ENCODE measurements at regions not wholly inside any gene's neighbourhood (a gene's known extent, or its start where the extent isn't known, plus 50 kb on each side); places are given as distances from the start of the nearest gene placed in this dataset.

DNA sequence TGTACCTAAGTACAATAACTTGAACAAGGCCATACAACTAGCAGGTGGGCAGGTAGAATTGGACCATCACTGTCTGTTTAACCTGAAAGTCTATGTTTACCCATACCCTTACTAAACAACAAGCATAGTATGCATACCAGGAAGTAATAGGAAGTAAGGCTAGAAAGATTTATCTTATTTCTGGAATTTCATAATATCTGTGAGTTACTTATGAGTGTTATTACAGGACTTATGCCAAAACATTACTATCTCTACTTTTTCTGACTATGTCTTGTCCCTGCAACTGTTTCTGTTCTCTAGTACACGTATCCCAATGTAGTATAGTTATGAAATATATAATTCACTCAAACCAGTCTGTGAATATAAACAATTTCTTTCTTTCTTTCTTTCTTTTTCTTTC lies 1400.8 kb upstream of the TENM4 start:
- H3K9me2 ChIP-seq (replicated peaks; ENCODE audit: control insufficient read depth, low read length): no peaks in the 10 kb centered on the region
- no peak overlapping the region for H3K4me2 ChIP-seq (ENCODE audit: low read length)
- no peak overlapping the region for H3K27ac ChIP-seq (ENCODE audit: low read depth, low read length)
- H3F3A ChIP-seq (ENCODE audit: control insufficient read depth, insufficient read depth): no peaks in the 10 kb centered on the region
- H3K4me3 ChIP-seq (ENCODE audit: low read length): no peak overlapping the region
- no peaks in the 10 kb centered on the region for H3K4me1 ChIP-seq (ENCODE audit: control insufficient read depth, low read length)
- H3K79me2 ChIP-seq (ENCODE audit: control insufficient read depth, low read length): no peaks in the 10 kb centered on the region
- H3K36me3 ChIP-seq (ENCODE audit: control insufficient read depth, low read length): no peaks in the 10 kb centered on the region
- H4K20me1 ChIP-seq (ENCODE audit: control insufficient read depth, insufficient read depth, low read depth, low read length): no peaks in the 10 kb centered on the region
- TF ChIP-seq, protein P1, sequence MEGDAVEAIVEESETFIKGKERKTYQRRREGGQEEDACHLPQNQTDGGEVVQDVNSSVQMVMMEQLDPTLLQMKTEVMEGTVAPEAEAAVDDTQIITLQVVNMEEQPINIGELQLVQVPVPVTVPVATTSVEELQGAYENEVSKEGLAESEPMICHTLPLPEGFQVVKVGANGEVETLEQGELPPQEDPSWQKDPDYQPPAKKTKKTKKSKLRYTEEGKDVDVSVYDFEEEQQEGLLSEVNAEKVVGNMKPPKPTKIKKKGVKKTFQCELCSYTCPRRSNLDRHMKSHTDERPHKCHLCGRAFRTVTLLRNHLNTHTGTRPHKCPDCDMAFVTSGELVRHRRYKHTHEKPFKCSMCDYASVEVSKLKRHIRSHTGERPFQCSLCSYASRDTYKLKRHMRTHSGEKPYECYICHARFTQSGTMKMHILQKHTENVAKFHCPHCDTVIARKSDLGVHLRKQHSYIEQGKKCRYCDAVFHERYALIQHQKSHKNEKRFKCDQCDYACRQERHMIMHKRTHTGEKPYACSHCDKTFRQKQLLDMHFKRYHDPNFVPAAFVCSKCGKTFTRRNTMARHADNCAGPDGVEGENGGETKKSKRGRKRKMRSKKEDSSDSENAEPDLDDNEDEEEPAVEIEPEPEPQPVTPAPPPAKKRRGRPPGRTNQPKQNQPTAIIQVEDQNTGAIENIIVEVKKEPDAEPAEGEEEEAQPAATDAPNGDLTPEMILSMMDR (IDR thresholded peaks at IDR 0.05; ENCODE audit: low read depth, low read length, poor library complexity, severe bottlenecking): no peak
- TF ChIP-seq EZH2phosphoT487 (IDR thresholded peaks at IDR 0.05; ENCODE audit: borderline replicate concordance, low read length): no peak
- no peaks in the 10 kb centered on the region; the same call in 1 of the 2 replicates for H3K9me3 ChIP-seq (ENCODE audit: control insufficient read depth, insufficient read depth, low read length)
- H3K27me3 ChIP-seq (ENCODE audit: control insufficient read depth, low read length): no peaks in the 10 kb centered on the region

DNA sequence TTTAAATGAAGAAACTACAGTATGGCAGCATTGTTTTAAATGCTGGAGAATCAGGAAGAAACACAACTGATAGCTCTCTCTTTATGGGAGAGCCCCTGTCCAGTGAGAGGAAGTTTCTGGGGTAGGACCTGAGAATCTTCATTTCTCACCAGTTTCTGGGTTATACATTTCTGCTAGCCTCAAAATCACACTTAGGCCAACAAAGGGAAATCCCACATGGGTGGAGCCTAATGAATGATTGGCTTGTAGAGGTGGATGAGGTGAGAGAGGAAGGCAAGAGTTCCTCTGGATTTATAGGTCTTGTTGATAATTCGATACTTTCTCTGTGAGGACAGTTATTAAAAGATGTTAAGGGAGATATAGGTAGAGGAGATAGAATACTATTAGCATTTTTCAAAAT lies 1397.3 kb upstream of the TENM4 start:
- Histone ChIP-seq H3K4me2 (ENCODE audit: low read length) (no peak overlapping the region), H3K9me2 (replicated peaks; ENCODE audit: control insufficient read depth, low read length) (no peaks in the 10 kb centered on the region)
- TF ChIP-seq EZH2phosphoT487 (IDR thresholded peaks at IDR 0.05; ENCODE audit: borderline replicate concordance, low read length): no peak
- TF ChIP-seq, protein P1 (IDR thresholded peaks at IDR 0.05; ENCODE audit: low read depth, low read length, poor library complexity, severe bottlenecking): no peak

DNA sequence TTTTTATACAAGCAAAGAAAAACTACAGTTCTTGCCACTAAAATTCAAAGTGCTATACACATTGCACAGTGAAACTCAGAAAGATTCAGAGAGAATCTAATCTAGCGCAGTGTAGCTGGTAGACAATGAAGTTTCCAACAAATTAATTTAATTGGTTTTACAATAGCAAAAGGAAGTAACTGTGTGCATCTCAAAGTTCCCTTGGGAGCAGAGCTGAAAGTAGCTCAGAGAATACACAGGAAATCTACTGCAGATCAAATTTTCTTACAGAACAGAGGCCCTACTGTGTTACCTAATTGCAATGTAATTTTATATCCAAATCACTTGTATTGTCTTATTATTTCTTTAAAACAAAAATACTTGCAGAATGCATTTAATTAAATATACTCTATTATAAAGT lies 1396.2 kb upstream of the TENM4 start:
- no peak for TF ChIP-seq EZH2phosphoT487 (IDR thresholded peaks at IDR 0.05; ENCODE audit: borderline replicate concordance, low read length)
- TF ChIP-seq, protein P1 (IDR thresholded peaks at IDR 0.05; ENCODE audit: low read depth, low read length, poor library complexity, severe bottlenecking): no peak
- no peaks in the 10 kb centered on the region for H3K27me3 ChIP-seq (ENCODE audit: control insufficient read depth, low read length)

More for the DNA sequence above, 1397.3 kb upstream of the TENM4 start:
- Histone ChIP-seq H3K36me3 (ENCODE audit: control insufficient read depth, low read length) (no peaks in the 10 kb centered on the region), H3K27ac (ENCODE audit: low read depth, low read length) (no peak overlapping the region), H3F3A (ENCODE audit: control insufficient read depth, insufficient read depth) (no peaks in the 10 kb centered on the region), H3K4me3 (ENCODE audit: low read length) (no peak overlapping the region), H3K9me3 (ENCODE audit: control insufficient read depth, insufficient read depth, low read length) (no peaks in the 10 kb centered on the region), H3K4me1 (ENCODE audit: control insufficient read depth, low read length) (no peaks in the 10 kb centered on the region), H4K20me1 (ENCODE audit: control insufficient read depth, insufficient read depth, low read depth, low read length) (no peaks in the 10 kb centered on the region), H3K27me3 (ENCODE audit: control insufficient read depth, low read length) (no peaks in the 10 kb centered on the region), H3K79me2 (ENCODE audit: control insufficient read depth, low read length) (no peaks in the 10 kb centered on the region)

DNA sequence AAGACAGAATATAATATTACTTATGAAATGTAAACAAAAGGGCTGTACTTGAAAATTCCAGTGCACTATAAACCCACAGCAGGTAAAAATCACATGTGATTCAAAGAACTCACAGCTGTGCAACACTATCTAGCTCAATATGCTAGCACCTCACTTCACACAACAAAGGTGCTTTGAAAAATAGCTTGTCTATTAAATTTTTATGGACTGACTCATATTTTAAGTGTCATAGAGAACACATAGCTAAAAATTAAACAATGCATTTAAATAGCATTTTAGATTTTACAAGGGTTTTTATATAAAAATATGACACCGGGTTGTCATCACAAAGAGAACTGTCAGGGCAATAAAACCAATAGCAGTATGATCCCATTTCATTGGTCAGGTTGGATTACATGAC lies 1390.5 kb upstream of the TENM4 start:
- H3F3A ChIP-seq (ENCODE audit: control insufficient read depth, insufficient read depth): no peaks in the 10 kb centered on the region
- no peaks in the 10 kb centered on the region for H3K9me2 ChIP-seq (replicated peaks; ENCODE audit: control insufficient read depth, low read length)
- no peaks in the 10 kb centered on the region for H3K4me1 ChIP-seq (ENCODE audit: control insufficient read depth, low read length)
- no peaks in the 10 kb centered on the region for H3K36me3 ChIP-seq (ENCODE audit: control insufficient read depth, low read length)
- no peaks in the 10 kb centered on the region for H4K20me1 ChIP-seq (ENCODE audit: control insufficient read depth, insufficient read depth, low read depth, low read length)
- no peak for TF ChIP-seq EZH2phosphoT487 (IDR thresholded peaks at IDR 0.05; ENCODE audit: borderline replicate concordance, low read length)
- TF ChIP-seq, protein P1 (IDR thresholded peaks at IDR 0.05; ENCODE audit: low read depth, low read length, poor library complexity, severe bottlenecking): no peak
- H3K4me3 ChIP-seq (ENCODE audit: low read length): no peak overlapping the region
- no peak overlapping the region for H3K27ac ChIP-seq (ENCODE audit: low read depth, low read length)
- no peaks in the 10 kb centered on the region for H3K27me3 ChIP-seq (ENCODE audit: control insufficient read depth, low read length)
- no peaks in the 10 kb centered on the region for H3K9me3 ChIP-seq (ENCODE audit: control insufficient read depth, insufficient read depth, low read length)
- no peak overlapping the region for H3K4me2 ChIP-seq (ENCODE audit: low read length)
- no peaks in the 10 kb centered on the region for H3K79me2 ChIP-seq (ENCODE audit: control insufficient read depth, low read length)

More for the DNA sequence above, 1396.2 kb upstream of the TENM4 start:
- H3K36me3 ChIP-seq (ENCODE audit: control insufficient read depth, low read length): no peaks in the 10 kb centered on the region
- H3K9me2 ChIP-seq (replicated peaks; ENCODE audit: control insufficient read depth, low read length): no peaks in the 10 kb centered on the region
- no peaks in the 10 kb centered on the region for H4K20me1 ChIP-seq (ENCODE audit: control insufficient read depth, insufficient read depth, low read depth, low read length)
- H3K4me1 ChIP-seq (ENCODE audit: control insufficient read depth, low read length): no peaks in the 10 kb centered on the region
- H3K4me2 ChIP-seq (ENCODE audit: low read length): no peak overlapping the region
- H3K4me3 ChIP-seq (ENCODE audit: low read length): no peak overlapping the region
- no peaks in the 10 kb centered on the region for H3K9me3 ChIP-seq (ENCODE audit: control insufficient read depth, insufficient read depth, low read length)
- no peaks in the 10 kb centered on the region for H3F3A ChIP-seq (ENCODE audit: control insufficient read depth, insufficient read depth)
- no peak overlapping the region for H3K27ac ChIP-seq (ENCODE audit: low read depth, low read length)
- no peaks in the 10 kb centered on the region for H3K79me2 ChIP-seq (ENCODE audit: control insufficient read depth, low read length)
